ENCODE measurements at regions not wholly inside any gene's neighbourhood (a gene's known extent, or its start where the extent isn't known, plus 50 kb on each side); places are given as distances from the start of the nearest gene placed in this dataset.

DNA sequence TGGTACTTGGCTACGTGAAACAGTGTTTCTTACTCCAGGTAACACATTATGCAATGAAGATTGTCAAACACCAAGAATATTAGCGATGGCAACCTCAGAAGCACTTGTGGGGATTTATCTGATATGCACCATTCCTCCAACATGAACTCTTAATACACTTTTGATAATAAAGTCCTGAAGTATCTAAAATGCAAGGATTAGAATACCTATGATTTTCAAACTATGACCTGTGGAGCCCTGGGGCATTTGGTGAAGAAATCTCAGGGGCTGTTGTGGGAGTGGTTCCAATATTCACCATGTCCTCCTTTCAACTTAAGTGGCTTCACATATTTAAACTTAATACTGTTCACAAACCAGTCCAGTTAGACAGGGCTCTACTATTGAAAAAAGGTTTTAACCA lies 214.6 kb upstream of the POU5F2 start (continued):
- TF ChIP-seq SIN3B (IDR thresholded peaks at IDR 0.05; ENCODE audit: low read length): no peak

- intact Hi-C loops (cut with micrococcal nuclease; ENCODE audit: unreplicated experiment): no loop called here
- no peak for ATAC-seq
- BruUV-seq (replicated peaks): no TSS peak
- Histone ChIP-seq H3K27ac (ENCODE audit: extremely low read length, insufficient read depth, low read length) (no peak overlapping the region), H3K27me3 (ENCODE audit: control insufficient read depth in 1 of 2, insufficient read depth in 2 of 2, low read length in 2 of 2) (no peaks in the 10 kb centered on the region), H3K4me3 (replicated peaks in 1 of 3; ENCODE audit: insufficient read depth in 1 of 3, low read depth in 2 of 3, low read length in 3 of 3) (no peak overlapping the region), H3K36me3 (replicated peaks in 1 of 2; ENCODE audit: control insufficient read depth in 1 of 2, insufficient read depth in 2 of 2, low read length in 2 of 2) (peaks cover 0 to 2% of the 10 kb centered on the region in 2 experiments; a peak in 1 of 5 replicates), H3K79me2 (ENCODE audit: insufficient read depth, low read length) (no peaks in the 10 kb centered on the region), H4K20me1 (ENCODE audit: insufficient read depth, low read length) (no peaks in the 10 kb centered on the region), H2AFZ (ENCODE audit: low read length) (no peak overlapping the region), H3K4me2 (ENCODE audit: low read depth, low read length) (no peak overlapping the region), H3K4me1 (ENCODE audit: insufficient read depth, low read length) (no peaks in the 10 kb centered on the region), H3K9me3 (ENCODE audit: low read length) (no peaks in the 10 kb centered on the region), H3K9ac (ENCODE audit: insufficient read depth, low read depth, low read length) (no peak overlapping the region)
- no peak for FAIRE-seq
- ChIA-PET POLR2A (no interaction called here), CTCF (ENCODE audit: low intra/inter-chr PET ratio, low total read pairs) (no interaction called here)
- in situ Hi-C loops (cut with HindIII; ENCODE audit: extremely low pct_ligation_motif_present, low pct_unique_long_range_greater_than_20kb): no loop called here
- no peak for DNase-seq (ENCODE audit: low spot score)
- TF ChIP-seq CSRNP1 (CRISPR knock-in tag; IDR thresholded peaks at IDR 0.05) (no peak), ZNF75D (CRISPR knock-in tag; IDR thresholded peaks at IDR 0.05; ENCODE audit: borderline replicate concordance) (no peak), ZNF777 (CRISPR knock-in tag; IDR thresholded peaks at IDR 0.05) (no peak), HMG20B (CRISPR knock-in tag; conservative IDR thresholded peaks at IDR 0.05) (no peak), ZSCAN31 (CRISPR knock-in tag; IDR thresholded peaks at IDR 0.05; ENCODE audit: low read depth) (no peak), ZNF431 (CRISPR knock-in tag; IDR thresholded peaks at IDR 0.05; ENCODE audit: borderline replicate concordance, low read depth) (no peak), IRX3 (CRISPR knock-in tag; IDR thresholded peaks at IDR 0.05; ENCODE audit: borderline replicate concordance, low read depth) (no peak), TGIF2 (CRISPR knock-in tag; IDR thresholded peaks at IDR 0.05) (no peak), RCOR2 (CRISPR knock-in tag; IDR thresholded peaks at IDR 0.05) (no peak), ETV5 (CRISPR knock-in tag; IDR thresholded peaks at IDR 0.05; ENCODE audit: borderline replicate concordance) (no peak), HIVEP1 (CRISPR knock-in tag; IDR thresholded peaks at IDR 0.05) (no peak), ZSCAN25 (CRISPR knock-in tag; IDR thresholded peaks at IDR 0.05) (no peak), ZBTB7A (CRISPR knock-in tag; IDR thresholded peaks at IDR 0.05) (no peak), EZH2 (conservative IDR thresholded peaks at IDR 0.05; ENCODE audit: low read depth, low read length) (no peak), NFKBIZ (CRISPR knock-in tag; IDR thresholded peaks at IDR 0.05) (no peak), ZNF501 (CRISPR knock-in tag; IDR thresholded peaks at IDR 0.05) (no peak)
- TF ChIP-seq, protein P1, sequence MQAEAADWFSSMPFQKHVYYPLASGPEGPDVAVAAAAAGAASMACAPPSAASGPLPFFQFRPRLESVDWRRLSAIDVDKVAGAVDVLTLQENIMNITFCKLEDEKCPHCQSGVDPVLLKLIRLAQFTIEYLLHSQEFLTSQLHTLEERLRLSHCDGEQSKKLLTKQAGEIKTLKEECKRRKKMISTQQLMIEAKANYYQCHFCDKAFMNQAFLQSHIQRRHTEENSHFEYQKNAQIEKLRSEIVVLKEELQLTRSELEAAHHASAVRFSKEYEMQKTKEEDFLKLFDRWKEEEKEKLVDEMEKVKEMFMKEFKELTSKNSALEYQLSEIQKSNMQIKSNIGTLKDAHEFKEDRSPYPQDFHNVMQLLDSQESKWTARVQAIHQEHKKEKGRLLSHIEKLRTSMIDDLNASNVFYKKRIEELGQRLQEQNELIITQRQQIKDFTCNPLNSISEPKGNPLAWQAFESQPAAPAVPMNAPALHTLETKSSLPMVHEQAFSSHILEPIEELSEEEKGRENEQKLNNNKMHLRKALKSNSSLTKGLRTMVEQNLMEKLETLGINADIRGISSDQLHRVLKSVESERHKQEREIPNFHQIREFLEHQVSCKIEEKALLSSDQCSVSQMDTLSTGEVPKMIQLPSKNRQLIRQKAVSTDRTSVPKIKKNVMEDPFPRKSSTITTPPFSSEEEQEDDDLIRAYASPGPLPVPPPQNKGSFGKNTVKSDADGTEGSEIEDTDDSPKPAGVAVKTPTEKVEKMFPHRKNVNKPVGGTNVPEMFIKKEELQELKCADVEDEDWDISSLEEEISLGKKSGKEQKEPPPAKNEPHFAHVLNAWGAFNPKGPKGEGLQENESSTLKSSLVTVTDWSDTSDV (CRISPR knock-in tag; IDR thresholded peaks at IDR 0.05): no peak
- TF ChIP-seq, protein P2, sequence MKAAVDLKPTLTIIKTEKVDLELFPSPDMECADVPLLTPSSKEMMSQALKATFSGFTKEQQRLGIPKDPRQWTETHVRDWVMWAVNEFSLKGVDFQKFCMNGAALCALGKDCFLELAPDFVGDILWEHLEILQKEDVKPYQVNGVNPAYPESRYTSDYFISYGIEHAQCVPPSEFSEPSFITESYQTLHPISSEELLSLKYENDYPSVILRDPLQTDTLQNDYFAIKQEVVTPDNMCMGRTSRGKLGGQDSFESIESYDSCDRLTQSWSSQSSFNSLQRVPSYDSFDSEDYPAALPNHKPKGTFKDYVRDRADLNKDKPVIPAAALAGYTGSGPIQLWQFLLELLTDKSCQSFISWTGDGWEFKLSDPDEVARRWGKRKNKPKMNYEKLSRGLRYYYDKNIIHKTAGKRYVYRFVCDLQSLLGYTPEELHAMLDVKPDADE (CRISPR knock-in tag; IDR thresholded peaks at IDR 0.05): no peak
- 96% methylated on average over 4 of the region's 5 CpGs for WGBS (ENCODE audit: low lambda C conversion rate)
Measured at GRCh38 chr5:93954421-93955069, 213.1 kb upstream of the POU5F2 start.

All from HepG2 (cell line).